ENCODE measurements at regions not wholly inside any gene's neighbourhood (a gene's known extent, or its start where the extent isn't known, plus 50 kb on each side); places are given as distances from the start of the nearest gene placed in this dataset.
"Not testable (repeated sequence)": the region's sequence is repeated elsewhere in the genome, so short reads cannot be mapped to it uniquely, and the experiment has no call there.

DNA sequence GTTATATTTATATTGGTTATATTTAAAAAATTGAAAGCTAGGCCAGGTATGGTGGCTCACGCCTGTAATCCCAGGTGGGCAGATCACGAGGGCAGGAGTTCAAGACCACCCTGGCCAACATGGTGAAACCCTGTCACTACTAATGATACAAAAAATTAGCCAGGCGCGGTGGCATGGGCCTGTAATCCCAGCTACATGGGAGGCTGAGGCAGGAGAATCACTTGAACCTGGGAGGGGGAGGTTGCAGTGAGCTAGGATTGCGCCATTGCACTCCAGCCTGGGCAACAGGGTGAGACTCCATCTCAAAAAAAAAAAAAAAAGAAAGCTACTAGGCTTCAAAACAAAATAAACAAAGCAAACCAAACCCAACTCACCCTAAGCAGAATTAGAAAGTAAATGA is 109.0 kb upstream of the SERPINE2 start:
- CTCF ChIA-PET; H3K9me3 ChIP-seq; H3K36me3 ChIP-seq (ENCODE audit: control insufficient read depth in 2 of 2, extremely low read depth in 1 of 2, insufficient read depth in 1 of 2, low read length in 1 of 2); H3K9me3 Mint-ChIP-seq; H3K4me1 ChIP-seq (ENCODE audit: control insufficient read depth in 1 of 2, extremely low read depth in 1 of 2, insufficient read depth in 2 of 2, low read length in 2 of 2); H3K27ac Mint-ChIP-seq; ATAC-seq (replicated peaks in 1 of 4); H3K4me1 Mint-ChIP-seq; DNase-seq; H3K27ac ChIP-seq (ENCODE audit: low read length); H3K4me3 ChIP-seq (ENCODE audit: control insufficient read depth in 1 of 2, extremely low read depth in 1 of 2, low read length in 1 of 2); H3K4me3 Mint-ChIP-seq; H3K36me3 Mint-ChIP-seq: not testable (repeated sequence)
- POLR2A ChIA-PET = interaction anchor here in 1 of 2 donors (0.6 kb wide), 1 partner anchor 75 kb away, joined by 4 read pairs; no protein-coding TSS in a partner anchor
- peaks cover 5 to 12% of the 10 kb centered on the region in 2 donors for H3K27me3 Mint-ChIP-seq
- peaks cover 0 to 11% of the 10 kb centered on the region in 2 experiments for H3K27me3 ChIP-seq (replicated peaks in 1 of 2; ENCODE audit: control insufficient read depth in 2 of 2, extremely low read depth in 1 of 2, insufficient read depth in 2 of 2, low read length in 1 of 2)
- WGBS (ENCODE audit: insufficient coverage) = no CpG with 5 or more reads among the region's 5 CpGs

DNA sequence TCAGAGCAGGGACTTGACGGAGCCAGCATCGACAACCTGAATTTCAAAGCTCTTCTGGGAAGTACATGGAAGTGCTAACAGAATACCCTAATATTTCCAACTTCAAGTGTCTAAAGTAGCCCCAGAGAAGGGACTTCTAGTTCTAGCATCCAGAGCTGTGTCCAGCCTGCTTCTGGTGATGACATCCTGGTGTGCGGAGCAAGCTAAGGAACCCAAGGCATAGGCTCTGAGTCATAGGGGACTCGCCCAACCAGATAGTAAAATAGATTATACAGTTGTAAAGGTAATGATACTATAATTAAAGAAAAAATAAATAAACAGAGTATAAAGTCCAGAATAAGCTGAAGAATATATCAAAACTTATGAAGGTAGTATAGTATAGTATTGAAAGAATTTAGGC is 108.1 kb upstream of the SERPINE2 start:
- Mint-ChIP-seq H3K27ac (no peak overlapping the region), H3K4me1 (no peaks in the 10 kb centered on the region), H3K36me3 (no peaks in the 10 kb centered on the region), H3K9me3 (no peaks in the 10 kb centered on the region), H3K27me3 (peaks cover 13 to 19% of the 10 kb centered on the region in 2 donors), H3K4me3 (no peak overlapping the region)
- Histone ChIP-seq H3K4me1 (ENCODE audit: control insufficient read depth in 1 of 2, extremely low read depth in 1 of 2, insufficient read depth in 2 of 2, low read length in 2 of 2) (no peaks in the 10 kb centered on the region), H3K9me3 (no peaks in the 10 kb centered on the region), H3K4me3 (ENCODE audit: control insufficient read depth in 1 of 2, extremely low read depth in 1 of 2, low read length in 1 of 2) (no peak overlapping the region), H3K36me3 (ENCODE audit: control insufficient read depth in 2 of 2, extremely low read depth in 1 of 2, insufficient read depth in 1 of 2, low read length in 1 of 2) (no peaks in the 10 kb centered on the region), H3K27me3 (replicated peaks in 1 of 2; ENCODE audit: control insufficient read depth in 2 of 2, extremely low read depth in 1 of 2, insufficient read depth in 2 of 2, low read length in 1 of 2) (peaks cover 0 to 11% of the 10 kb centered on the region in 2 experiments), H3K27ac (ENCODE audit: low read length) (no peak overlapping the region)
- WGBS (ENCODE audit: insufficient coverage) = 100% methylated on average over 2 of the region's 4 CpGs
- DNase-seq = no peak
- ChIA-PET CTCF (no interaction called here), POLR2A (no interaction called here)
- no peak for ATAC-seq (replicated peaks in 1 of 4)

DNA sequence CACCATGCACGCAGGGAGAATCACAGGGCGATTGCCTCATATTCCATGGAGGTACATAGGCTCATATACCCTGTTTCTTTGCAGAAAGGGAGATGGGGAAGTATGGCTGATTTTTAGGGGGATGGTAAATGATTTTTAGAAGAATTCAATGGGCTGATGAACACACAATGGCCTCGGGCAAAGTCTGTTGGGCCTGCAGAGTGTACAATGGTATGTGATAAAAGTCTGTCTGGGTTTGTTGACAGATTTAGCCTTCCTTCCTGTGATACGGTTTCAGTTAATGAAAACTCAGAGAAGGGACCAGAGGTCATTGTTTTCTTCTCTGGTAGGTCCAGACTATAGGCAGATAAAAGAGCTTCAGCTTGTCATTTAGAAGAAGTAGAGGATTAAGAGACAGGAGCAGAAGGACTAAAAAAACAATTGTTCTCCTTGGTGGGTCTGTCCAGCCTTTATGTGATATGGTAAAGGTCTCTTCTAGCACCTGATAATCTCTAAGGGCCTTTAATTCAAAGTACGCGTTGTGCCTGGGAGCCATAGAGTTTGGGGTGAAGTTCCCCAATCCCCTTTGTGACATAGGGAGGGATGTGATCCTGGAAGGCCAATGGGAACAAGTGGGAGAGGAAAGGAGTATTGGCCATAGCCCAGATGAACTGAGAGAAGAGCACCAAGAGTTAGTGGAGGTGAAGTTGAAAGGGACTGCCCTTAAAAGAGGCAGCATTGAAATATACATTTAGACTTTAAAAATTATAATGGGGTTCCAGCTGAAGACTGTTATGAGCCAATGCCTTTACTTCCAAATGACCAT is 107.5 kb upstream of the SERPINE2 start:
- no peak overlapping the region for H3K27ac Mint-ChIP-seq
- no peaks in the 10 kb centered on the region for H3K4me1 Mint-ChIP-seq
- no peak for ATAC-seq (replicated peaks in 1 of 4)
- 70% methylated on average over 6 of the region's 6 CpGs for WGBS (ENCODE audit: insufficient coverage)
- H3K27me3 ChIP-seq (replicated peaks in 1 of 2; ENCODE audit: control insufficient read depth in 2 of 2, extremely low read depth in 1 of 2, insufficient read depth in 2 of 2, low read length in 1 of 2) = peaks cover 0 to 11% of the 10 kb centered on the region in 2 experiments
- ChIA-PET CTCF (no interaction called here), POLR2A (no interaction called here)
- no peaks in the 10 kb centered on the region for H3K36me3 Mint-ChIP-seq
- no peak overlapping the region for H3K4me3 ChIP-seq (ENCODE audit: control insufficient read depth in 1 of 2, extremely low read depth in 1 of 2, low read length in 1 of 2)
- no peaks in the 10 kb centered on the region for H3K36me3 ChIP-seq (ENCODE audit: control insufficient read depth in 2 of 2, extremely low read depth in 1 of 2, insufficient read depth in 1 of 2, low read length in 1 of 2)
- peaks cover 13 to 26% of the 10 kb centered on the region in 2 donors for H3K27me3 Mint-ChIP-seq
- H3K9me3 Mint-ChIP-seq = no peaks in the 10 kb centered on the region
- no peak overlapping the region for H3K27ac ChIP-seq (ENCODE audit: low read length)
- H3K4me1 ChIP-seq (ENCODE audit: control insufficient read depth in 1 of 2, extremely low read depth in 1 of 2, insufficient read depth in 2 of 2, low read length in 2 of 2) = no peaks in the 10 kb centered on the region
- DNase-seq = no peak
- no peaks in the 10 kb centered on the region for H3K9me3 ChIP-seq
- H3K4me3 Mint-ChIP-seq = no peak overlapping the region

DNA sequence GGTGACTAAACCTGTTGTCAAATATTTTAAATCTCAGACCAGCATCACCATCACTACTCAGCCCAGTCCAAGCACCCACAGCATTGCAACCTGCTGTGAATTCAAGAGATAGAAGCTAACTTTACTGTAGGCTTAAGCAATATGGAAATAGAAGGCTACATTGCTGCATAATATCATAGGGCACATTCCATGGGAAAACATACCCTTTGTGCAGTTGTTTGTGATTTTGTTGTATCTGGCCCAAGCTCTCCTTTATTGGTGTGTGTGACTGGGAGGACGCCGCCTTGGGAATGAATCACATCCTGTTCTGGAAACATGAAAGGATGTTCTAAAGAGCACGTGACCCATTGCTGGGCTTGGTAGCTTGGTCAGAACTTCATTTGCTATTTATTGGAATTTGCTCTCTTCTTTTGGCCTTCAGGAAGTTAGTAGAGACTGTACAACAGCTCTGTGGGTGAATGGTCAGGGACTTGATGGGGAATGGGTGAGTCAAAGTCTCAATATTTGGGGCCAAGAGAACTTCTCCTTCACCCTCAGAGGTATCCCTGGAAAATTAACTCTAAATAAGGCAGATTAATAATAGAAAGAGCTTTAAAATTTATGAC is 106.8 kb upstream of the SERPINE2 start:
- H3K4me3 Mint-ChIP-seq = no peak overlapping the region
- H3K36me3 Mint-ChIP-seq = no peaks in the 10 kb centered on the region

DNA sequence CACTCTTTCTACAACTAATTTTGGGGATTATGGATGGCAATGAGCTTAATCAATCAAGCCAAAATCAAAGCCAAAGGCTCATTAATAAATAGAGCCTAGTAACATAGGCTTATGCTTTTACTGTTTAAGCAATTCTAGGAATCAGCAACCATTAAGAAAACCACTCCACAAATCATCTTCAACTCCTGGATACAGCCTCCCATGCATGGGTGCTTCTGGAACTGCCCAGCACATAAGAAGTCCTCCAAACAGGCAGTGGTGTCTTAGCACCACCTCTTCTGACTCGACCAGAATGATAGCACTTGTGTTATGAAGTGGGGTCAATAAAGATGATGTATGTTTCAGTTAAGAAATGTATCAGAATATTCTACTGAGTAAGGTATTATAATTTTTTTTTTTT is 104.4 kb upstream of the SERPINE2 start:
- Histone ChIP-seq H3K27ac (ENCODE audit: low read length) (no peak overlapping the region), H3K9me3 (no peaks in the 10 kb centered on the region), H3K27me3 (replicated peaks in 1 of 2; ENCODE audit: control insufficient read depth in 2 of 2, extremely low read depth in 1 of 2, insufficient read depth in 2 of 2, low read length in 1 of 2) (peaks cover 0 to 6% of the 10 kb centered on the region in 2 experiments), H3K36me3 (ENCODE audit: control insufficient read depth in 2 of 2, extremely low read depth in 1 of 2, insufficient read depth in 1 of 2, low read length in 1 of 2) (no peaks in the 10 kb centered on the region), H3K4me1 (ENCODE audit: control insufficient read depth in 1 of 2, extremely low read depth in 1 of 2, insufficient read depth in 2 of 2, low read length in 2 of 2) (no peaks in the 10 kb centered on the region), H3K4me3 (ENCODE audit: control insufficient read depth in 1 of 2, extremely low read depth in 1 of 2, low read length in 1 of 2) (no peak overlapping the region)
- Mint-ChIP-seq H3K4me3 (no peak overlapping the region), H3K9me3 (no peaks in the 10 kb centered on the region), H3K4me1 (no peaks in the 10 kb centered on the region), H3K36me3 (no peaks in the 10 kb centered on the region), H3K27ac (no peak overlapping the region), H3K27me3 (peaks cover 22 to 37% of the 10 kb centered on the region in 2 donors)
- no peak for DNase-seq
- WGBS (ENCODE audit: insufficient coverage) = no CpG with 5 or more reads among the region's 1 CpG
- ChIA-PET POLR2A (no interaction called here), CTCF (no interaction called here)
- ATAC-seq (replicated peaks in 1 of 4) = no peak

More for the DNA sequence above, 106.8 kb upstream of the SERPINE2 start:
- no peaks in the 10 kb centered on the region for H3K36me3 ChIP-seq (ENCODE audit: control insufficient read depth in 2 of 2, extremely low read depth in 1 of 2, insufficient read depth in 1 of 2, low read length in 1 of 2)
- POLR2A ChIA-PET = no interaction called here
- no peak overlapping the region for H3K4me3 ChIP-seq (ENCODE audit: control insufficient read depth in 1 of 2, extremely low read depth in 1 of 2, low read length in 1 of 2)
- Mint-ChIP-seq H3K4me1 (no peaks in the 10 kb centered on the region), H3K27ac (no peak overlapping the region), H3K9me3 (no peaks in the 10 kb centered on the region), H3K27me3 (peaks cover 16 to 27% of the 10 kb centered on the region in 2 donors)
- peaks cover 0 to 11% of the 10 kb centered on the region in 2 experiments for H3K27me3 ChIP-seq (replicated peaks in 1 of 2; ENCODE audit: control insufficient read depth in 2 of 2, extremely low read depth in 1 of 2, insufficient read depth in 2 of 2, low read length in 1 of 2)
- CTCF ChIA-PET = no interaction called here
- H3K9me3 ChIP-seq = no peaks in the 10 kb centered on the region
- ATAC-seq (replicated peaks in 1 of 4) (no peak), DNase-seq (no peak)
- WGBS (ENCODE audit: insufficient coverage) = 52% methylated on average over 3 of the region's 3 CpGs
- no peak overlapping the region for H3K27ac ChIP-seq (ENCODE audit: low read length)
- no peaks in the 10 kb centered on the region for H3K4me1 ChIP-seq (ENCODE audit: control insufficient read depth in 1 of 2, extremely low read depth in 1 of 2, insufficient read depth in 2 of 2, low read length in 2 of 2)

DNA sequence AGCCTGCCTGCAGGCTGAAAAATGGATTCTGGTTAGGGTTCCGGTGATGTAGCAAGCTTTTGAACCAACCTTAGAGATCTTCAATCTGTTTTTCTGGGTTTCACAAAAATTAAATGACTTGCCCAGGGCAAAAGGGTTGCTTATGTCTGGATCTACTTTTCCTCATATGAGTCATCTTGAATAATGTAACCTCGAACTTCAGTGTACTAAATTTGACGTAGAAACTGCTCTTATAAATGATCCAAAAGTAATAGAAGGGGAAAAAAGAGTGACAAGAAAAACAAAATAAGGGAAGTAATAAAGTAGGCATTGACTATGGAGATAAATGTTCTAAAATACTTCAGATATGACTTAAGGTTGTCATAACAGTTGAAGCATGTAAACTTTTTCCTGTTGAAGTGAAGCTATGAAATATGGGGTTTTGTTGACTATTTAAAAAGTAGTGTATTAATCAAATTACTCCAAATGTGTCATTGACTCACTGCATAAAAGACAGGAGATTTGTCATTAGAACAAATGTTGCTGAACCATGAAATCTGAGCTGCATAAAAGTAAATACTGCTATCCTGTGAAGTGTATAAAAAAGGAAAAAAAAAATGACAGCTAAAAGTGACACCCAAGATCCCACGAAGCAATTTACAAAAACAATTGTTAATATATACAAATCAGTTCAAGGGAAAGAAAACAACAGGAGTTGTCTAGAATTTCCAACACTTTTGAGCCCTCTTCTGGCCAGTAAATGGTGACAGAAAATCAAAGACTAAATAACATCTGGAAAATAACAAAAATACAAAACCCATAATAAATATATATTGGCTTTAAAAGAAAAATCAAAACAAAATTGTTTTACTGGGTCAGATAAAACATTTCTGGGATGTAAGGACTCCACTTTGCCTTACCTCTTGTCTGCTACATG is 103.6 kb upstream of the SERPINE2 start:
- CTCF ChIA-PET = no interaction called here
- H3K4me1 Mint-ChIP-seq = no peaks in the 10 kb centered on the region
- H3K27ac Mint-ChIP-seq = no peak overlapping the region
- ATAC-seq (replicated peaks in 1 of 4) (no peak), DNase-seq (no peak)
- POLR2A ChIA-PET = no interaction called here
- WGBS (ENCODE audit: insufficient coverage) = 100% methylated on average over 1 of the region's 4 CpGs
- peaks cover 22 to 43% of the 10 kb centered on the region in 2 donors for H3K27me3 Mint-ChIP-seq
- H3K4me1 ChIP-seq (ENCODE audit: control insufficient read depth in 1 of 2, extremely low read depth in 1 of 2, insufficient read depth in 2 of 2, low read length in 2 of 2) = no peaks in the 10 kb centered on the region
- H3K27me3 ChIP-seq (replicated peaks in 1 of 2; ENCODE audit: control insufficient read depth in 2 of 2, extremely low read depth in 1 of 2, insufficient read depth in 2 of 2, low read length in 1 of 2) = peaks cover 0 to 3% of the 10 kb centered on the region in 2 experiments
- H3K36me3 ChIP-seq (ENCODE audit: control insufficient read depth in 2 of 2, extremely low read depth in 1 of 2, insufficient read depth in 1 of 2, low read length in 1 of 2) = no peaks in the 10 kb centered on the region
- no peaks in the 10 kb centered on the region for H3K9me3 ChIP-seq
- no peak overlapping the region for H3K4me3 ChIP-seq (ENCODE audit: control insufficient read depth in 1 of 2, extremely low read depth in 1 of 2, low read length in 1 of 2)
- no peaks in the 10 kb centered on the region for H3K9me3 Mint-ChIP-seq
- no peaks in the 10 kb centered on the region for H3K36me3 Mint-ChIP-seq
- no peak overlapping the region for H3K4me3 Mint-ChIP-seq
- no peak overlapping the region for H3K27ac ChIP-seq (ENCODE audit: low read length)

Data from T-cell (primary cell).